ENCODE measurements at regions not wholly inside any gene's neighbourhood (a gene's known extent, or its start where the extent isn't known, plus 50 kb on each side); places are given as distances from the start of the nearest gene placed in this dataset.

GRCh38 chr7:148521271-148521670, 69.3 kb upstream of the C7orf33 start:
- CTCF ChIA-PET = no interaction called here
- Histone ChIP-seq H3K4me1 (no peaks in the 10 kb centered on the region), H3K9me3 (no peaks in the 10 kb centered on the region), H3K27ac (no peak overlapping the region), H3K4me2 (no peak overlapping the region), H3K4me3 (no peak overlapping the region)
- FAIRE-seq (no peak), DNase-seq (ENCODE audit: low read depth in 1 of 2, low spot score in 1 of 2) (no peak), ATAC-seq (no peak)
- WGBS (ENCODE audit: missing lambda C conversion rate) = 43% methylated on average over 7 of the region's 7 CpGs
- no peak for TF ChIP-seq GATA3 (IDR thresholded peaks at IDR 0.05; ENCODE audit: borderline replicate concordance)
- no peak for TF ChIP-seq POLR2A (IDR thresholded peaks at IDR 0.05; ENCODE audit: low read length)
- TF ChIP-seq RNF2 (IDR thresholded peaks at IDR 0.05; ENCODE audit: borderline replicate concordance, low read depth) = no peak
- no peak for TF ChIP-seq NPAS2 (CRISPR knock-in tag; IDR thresholded peaks at IDR 0.05; ENCODE audit: borderline replicate concordance)
- no peak for TF ChIP-seq EHMT2 (IDR thresholded peaks at IDR 0.05; ENCODE audit: low read depth)
- no peak for TF ChIP-seq TFCP2L1 (CRISPR knock-in tag; IDR thresholded peaks at IDR 0.05)
- no peak for TF ChIP-seq BHLHE40 (IDR thresholded peaks at IDR 0.05; ENCODE audit: low read depth, low read length)
- TF ChIP-seq KDM1A (IDR thresholded peaks at IDR 0.05; ENCODE audit: low read depth) = no peak
- no peak for TF ChIP-seq HOXB5 (CRISPR knock-in tag; IDR thresholded peaks at IDR 0.05)
- no peak for TF ChIP-seq CHD2 (IDR thresholded peaks at IDR 0.05; ENCODE audit: low read length, partially characterized antibody)
- TF ChIP-seq HDAC2 (IDR thresholded peaks at IDR 0.05) = no peak
- no peak for TF ChIP-seq JUNB (IDR thresholded peaks at IDR 0.05)
- TF ChIP-seq PHF8 (IDR thresholded peaks at IDR 0.05; ENCODE audit: borderline replicate concordance, low read depth) = no peak
- TF ChIP-seq BCL3 (IDR thresholded peaks at IDR 0.05) = no peak
- no peak for TF ChIP-seq CBX2 (IDR thresholded peaks at IDR 0.05; ENCODE audit: borderline replicate concordance, low read depth)
- TF ChIP-seq MAZ (IDR thresholded peaks at IDR 0.05; ENCODE audit: borderline replicate concordance, low read depth, low read length) = no peak
- no peak for TF ChIP-seq ATOH8 (CRISPR knock-in tag; IDR thresholded peaks at IDR 0.05; ENCODE audit: low read depth)
- TF ChIP-seq ZFP36 (IDR thresholded peaks at IDR 0.05; ENCODE audit: borderline replicate concordance, partially characterized antibody) = no peak
- no peak for TF ChIP-seq ELK1 (IDR thresholded peaks at IDR 0.05; ENCODE audit: low read depth, low read length)
- TF ChIP-seq EP300 (IDR thresholded peaks at IDR 0.05) = no peak
- POLR2A ChIA-PET = no interaction called here

GRCh38 chr7:148523550-148523949, 67.0 kb upstream of the C7orf33 start:
- Histone ChIP-seq H3K4me1 (no peaks in the 10 kb centered on the region), H3K27ac (no peak overlapping the region), H3K9me3 (no peaks in the 10 kb centered on the region), H3K4me3 (no peak overlapping the region), H3K4me2 (no peak overlapping the region)
- POLR2A ChIA-PET = no interaction called here
- CTCF ChIA-PET = no interaction called here
- ATAC-seq = no peak
- no peak for DNase-seq (ENCODE audit: low read depth in 1 of 2, low spot score in 1 of 2)
- 4% methylated on average over 4 of the region's 4 CpGs for WGBS (ENCODE audit: missing lambda C conversion rate)
- FAIRE-seq = no peak
- TF ChIP-seq HOXA7 (CRISPR knock-in tag; IDR thresholded peaks at IDR 0.05) = no peak
- peak; percentile 23 for TF ChIP-seq MAFK (IDR thresholded peaks at IDR 0.05; ENCODE audit: partially characterized antibody)

- H3K27ac ChIP-seq = no peak overlapping the region
- ATAC-seq = no peak
- no peak overlapping the region for H3K4me2 ChIP-seq
- DNase-seq (ENCODE audit: low read depth in 1 of 2, low spot score in 1 of 2) = no peak
- 17% methylated on average over 7 of the region's 7 CpGs for WGBS (ENCODE audit: missing lambda C conversion rate)
- CTCF ChIA-PET = interaction anchor here (0.7 to 1.5 kb wide), 4 partner anchors 20 to 259 kb away, joined by 3 to 5 read pairs (median 3); no protein-coding TSS in a partner anchor
- no peaks in the 10 kb centered on the region for H3K4me1 ChIP-seq
- TF ChIP-seq HMGXB4 (CRISPR knock-in tag; IDR thresholded peaks at IDR 0.05; ENCODE audit: borderline replicate concordance) (no peak), MAFK (IDR thresholded peaks at IDR 0.05; ENCODE audit: partially characterized antibody) (peak; percentile 68), CBX2 (IDR thresholded peaks at IDR 0.05; ENCODE audit: borderline replicate concordance, low read depth) (no peak), EP300 (IDR thresholded peaks at IDR 0.05) (no peak), CBX8 (IDR thresholded peaks at IDR 0.05) (no peak), GATA3 (IDR thresholded peaks at IDR 0.05; ENCODE audit: borderline replicate concordance) (no peak), HES2 (IDR thresholded peaks at IDR 0.05) (no peak), ZNF302 (CRISPR knock-in tag; IDR thresholded peaks at IDR 0.05) (no peak)
- POLR2A ChIA-PET = no interaction called here
- no peaks in the 10 kb centered on the region for H3K9me3 ChIP-seq
- no peak for FAIRE-seq
- no peak overlapping the region for H3K4me3 ChIP-seq
Measured at GRCh38 chr7:148524479-148525224, 65.9 kb upstream of the C7orf33 start.
